ENCODE measurements at regions not wholly inside any gene's neighbourhood (a gene's known extent, or its start where the extent isn't known, plus 50 kb on each side); places are given as distances from the start of the nearest gene placed in this dataset.

GRCh38 chr18:46293742-46294181 is 189.6 kb downstream of the HAUS1 start:
- no peak for DNase-seq (ENCODE audit: low read depth, low spot score)

GRCh38 chr18:46294318-46294717 is 190.1 kb downstream of the HAUS1 start:
- no peak for DNase-seq (ENCODE audit: low read depth, low spot score)

- DNase-seq (ENCODE audit: low read depth, low spot score) = no peak
Observed at GRCh38 chr18:46294751-46295150, 190.6 kb downstream of the HAUS1 start.

- no peak for DNase-seq (ENCODE audit: low read depth, low spot score)
Observed at GRCh38 chr18:46295416-46295815, 191.2 kb downstream of the HAUS1 start.

- no peak for DNase-seq (ENCODE audit: low read depth, low spot score)
Observed at GRCh38 chr18:46296656-46297055, 192.5 kb downstream of the HAUS1 start.

GRCh38 chr18:46297124-46297523 is 192.9 kb downstream of the HAUS1 start:
- DNase-seq (ENCODE audit: low read depth, low spot score) = no peak

- DNase-seq (ENCODE audit: low read depth, low spot score) = no peak
Observed at GRCh38 chr18:46297621-46298020, 193.4 kb downstream of the HAUS1 start.

- no peak for DNase-seq (ENCODE audit: low read depth, low spot score)
Observed at GRCh38 chr18:46298511-46298910, 194.3 kb downstream of the HAUS1 start.

- DNase-seq (ENCODE audit: low read depth, low spot score) = no peak
Observed at GRCh38 chr18:46299465-46300008, 195.4 kb downstream of the HAUS1 start.

- no peak for DNase-seq (ENCODE audit: low read depth, low spot score)
Observed at GRCh38 chr18:46301081-46301480, 196.9 kb downstream of the HAUS1 start.

- no peak for DNase-seq (ENCODE audit: low read depth, low spot score)
Observed at GRCh38 chr18:46301571-46301970, 197.4 kb downstream of the HAUS1 start.

GRCh38 chr18:46302528-46303485 is 198.6 kb downstream of the HAUS1 start:
- DNase-seq (ENCODE audit: low read depth, low spot score) = no peak

GRCh38 chr18:46310258-46310657 is 206.1 kb downstream of the HAUS1 start:
- no peak for DNase-seq (ENCODE audit: low read depth, low spot score)

GRCh38 chr18:46310675-46311345 is 206.6 kb downstream of the HAUS1 start:
- DNase-seq (ENCODE audit: low read depth, low spot score) = no peak

GRCh38 chr18:46311491-46311890 is 207.3 kb downstream of the HAUS1 start:
- no peak for DNase-seq (ENCODE audit: low read depth, low spot score)

GRCh38 chr18:46312221-46312620 is 208.0 kb downstream of the HAUS1 start:
- DNase-seq (ENCODE audit: low read depth, low spot score) = no peak

GRCh38 chr18:46313521-46313920 is 209.3 kb downstream of the HAUS1 start:
- no peak for DNase-seq (ENCODE audit: low read depth, low spot score)

- no peak for DNase-seq (ENCODE audit: low read depth, low spot score)
Observed at GRCh38 chr18:46314011-46314410, 209.8 kb downstream of the HAUS1 start.

- no peak for DNase-seq (ENCODE audit: low read depth, low spot score)
Observed at GRCh38 chr18:46315161-46315560, 211.0 kb downstream of the HAUS1 start.

- no peak for DNase-seq (ENCODE audit: low read depth, low spot score)
Observed at GRCh38 chr18:46318356-46318755, 214.2 kb downstream of the HAUS1 start.

- no peak for DNase-seq (ENCODE audit: low read depth, low spot score)
Observed at GRCh38 chr18:46319783-46320182, 215.6 kb downstream of the HAUS1 start.

- DNase-seq (ENCODE audit: low read depth, low spot score) = no peak
Observed at GRCh38 chr18:46320297-46320696, 216.1 kb downstream of the HAUS1 start.

Measured in smooth muscle cell of the brain vasculature (primary cell).